Keratinocyte (primary cell): ENCODE measurements at regions not wholly inside any gene's neighbourhood (a gene's known extent, or its start where the extent isn't known, plus 50 kb on each side); places are given as distances from the start of the nearest gene placed in this dataset.

Source experiments
- DNase-seq: peaks from one replicate; pipeline ENCODE4 v3.0.0-alpha.2; 2011; ENCODE audit warnings: low read depth, missing footprints, low spot score
- FAIRE-seq: peaks from 2 replicates; lab custom pipeline; 2011; peaks lifted over from hg19 to GRCh38; lab: Jason Lieb, UNC
- H2AFZ ChIP-seq: 2 replicates; pipeline ENCODE4 v1.6.0; 2012; ENCODE audit warnings: low read length, control low read depth, inconsistent platforms; ENCODE audit not compliant: control insufficient read depth
- H3K27ac ChIP-seq: 2 replicates; pipeline ENCODE4 v1.5.1; 2011; ENCODE audit warnings: low read length; ENCODE audit not compliant: control insufficient read depth, insufficient read depth
- H3K27me3 ChIP-seq: 3 replicates; pipeline ENCODE4 v1.6.0; 2011; ENCODE audit warnings: low read length; ENCODE audit not compliant: control insufficient read depth, insufficient read depth; ENCODE audit errors: extremely low read depth
- H3K36me3 ChIP-seq, 2 experiments: 2 replicates in 1 of 2; 3 replicates in 1 of 2; pipeline ENCODE4 v1.5.1; 2011; ENCODE audit warnings: low read length in 2 of 2, mild to moderate bottlenecking in 1 of 2; ENCODE audit not compliant: control insufficient read depth in 2 of 2, insufficient read depth in 2 of 2; ENCODE audit errors: extremely low read depth in 1 of 2
- H3K4me1 ChIP-seq: 3 replicates; pipeline ENCODE4 v1.5.1; 2011; ENCODE audit warnings: low read length; ENCODE audit not compliant: control insufficient read depth, insufficient read depth; ENCODE audit errors: extremely low read depth
- H3K4me2 ChIP-seq: 3 replicates; pipeline ENCODE4 v1.6.0; 2011; ENCODE audit warnings: low read depth, low read length; ENCODE audit not compliant: control insufficient read depth, insufficient read depth; ENCODE audit errors: extremely low read depth
- H3K4me3 ChIP-seq, 3 experiments: fragments of 200-600 bp in 1 of 3; sonication (generic) in 1 of 3; 2 replicates in 2 of 3; 3 replicates in 1 of 3; pipeline ENCODE4 v1.5.1; 2011 to 2016; ENCODE audit warnings: low read length in 3 of 3, mild to moderate bottlenecking in 3 of 3, control low read depth in 2 of 3, inconsistent platforms in 1 of 3, low read depth in 1 of 3, mixed read lengths in 1 of 3, mixed run types in 1 of 3, moderate library complexity in 1 of 3; ENCODE audit not compliant: control insufficient read depth in 2 of 3, insufficient read depth in 2 of 3; ENCODE audit errors: extremely low read depth in 1 of 3
- H3K79me2 ChIP-seq: 2 replicates; pipeline ENCODE4 v1.6.0; 2012; ENCODE audit warnings: low read length; ENCODE audit not compliant: control insufficient read depth, insufficient read depth
- H3K9ac ChIP-seq: 3 replicates; pipeline ENCODE4 v1.6.0; 2011; ENCODE audit warnings: low read length; ENCODE audit not compliant: control insufficient read depth, insufficient read depth; ENCODE audit errors: extremely low read depth
- H3K9me1 ChIP-seq: 3 replicates; pipeline ENCODE4 v1.6.0; 2011; ENCODE audit warnings: low read length; ENCODE audit not compliant: control insufficient read depth, insufficient read depth; ENCODE audit errors: extremely low read depth
- H3K9me3 ChIP-seq: 2 replicates; pipeline ENCODE4 v1.5.1; 2012; ENCODE audit warnings: low read depth, low read length; ENCODE audit not compliant: control insufficient read depth
- H4K20me1 ChIP-seq: 3 replicates; pipeline ENCODE4 v1.6.0; 2011; ENCODE audit warnings: low read length; ENCODE audit not compliant: control insufficient read depth, insufficient read depth; ENCODE audit errors: extremely low read depth
- CTCF ChIP-seq, 3 experiments: IDR thresholded peaks in 1 of 3; conservative IDR thresholded peaks in 1 of 3; optimal IDR thresholded peaks in 1 of 3; 2 replicates in 2 of 3; 3 replicates in 1 of 3; pipeline versions ENCODE3 to v1.5.1; 2011; ENCODE audit warnings: low read length in 3 of 3, mild to moderate bottlenecking in 3 of 3, moderate library complexity in 2 of 3, control low read depth in 1 of 3, inconsistent platforms in 1 of 3; ENCODE audit not compliant: insufficient read depth in 2 of 3; ENCODE audit errors: extremely low read depth in 1 of 3
- EZH2 ChIP-seq: IDR thresholded peaks from one replicate; pipeline ENCODE4 v1.6.1; 2012; ENCODE audit warnings: inconsistent platforms, mild to moderate bottlenecking, low read length, moderate library complexity
- dilution Hi-C: fragments of 300-500 bp; cut with MboI; formaldehyde crosslinking; loops from one replicate; pipeline ENCODE4 v1.7.0; 2020; ENCODE audit warnings: low sequenced_read_pairs; ENCODE audit not compliant: extremely low pct_ligation_motif_present

- H3K27me3 ChIP-seq = peaks cover 6% of the 10 kb centered on the region
- TF ChIP-seq EZH2 = no peak
- TF ChIP-seq CTCF (optimal IDR thresholded peaks at IDR 0.05 in 1 of 3, IDR thresholded peaks at IDR 0.05 in 1 of 3, conservative IDR thresholded peaks at IDR 0.05 in 1 of 3; ENCODE audit: extremely low read depth in 1 of 3, insufficient read depth in 2 of 3, low read length in 3 of 3) = no peak
Observed at GRCh38 chr1:36603461-36603860, 120.7 kb upstream of the CSF3R start.

GRCh38 chr1:36602184-36602583 lies 119.5 kb upstream of the CSF3R start:
- Histone ChIP-seq H3K36me3 (no peaks in the 10 kb centered on the region), H3K4me3 (no peak overlapping the region), H3K9me3 (no peaks in the 10 kb centered on the region), H3K79me2 (no peaks in the 10 kb centered on the region), H2AFZ (no peak overlapping the region), H3K9ac (no peak overlapping the region), H3K27ac (no peak overlapping the region), H3K27me3 (peaks cover 6% of the 10 kb centered on the region), H3K9me1 (no peaks in the 10 kb centered on the region), H3K4me2 (no peak overlapping the region), H4K20me1 (no peaks in the 10 kb centered on the region), H3K4me1 (no peaks in the 10 kb centered on the region)
- DNase-seq (no peak), FAIRE-seq (no peak)
- TF ChIP-seq CTCF (optimal IDR thresholded peaks at IDR 0.05 in 1 of 3, IDR thresholded peaks at IDR 0.05 in 1 of 3, conservative IDR thresholded peaks at IDR 0.05 in 1 of 3; ENCODE audit: extremely low read depth in 1 of 3, insufficient read depth in 2 of 3, low read length in 3 of 3) (no peak), EZH2 (no peak)
- dilution Hi-C loops = no loop called here

More at GRCh38 chr1:36603461-36603860, 120.7 kb upstream of the CSF3R start:
- no peak overlapping the region for H3K4me3 ChIP-seq
- FAIRE-seq (no peak), DNase-seq (no peak)
- no peak overlapping the region for H3K27ac ChIP-seq
- dilution Hi-C loops = no loop called here
- no peaks in the 10 kb centered on the region for H3K9me1 ChIP-seq
- no peaks in the 10 kb centered on the region for H4K20me1 ChIP-seq
- no peaks in the 10 kb centered on the region for H3K79me2 ChIP-seq
- no peak overlapping the region for H3K4me2 ChIP-seq
- no peak overlapping the region for H2AFZ ChIP-seq
- no peaks in the 10 kb centered on the region for H3K9me3 ChIP-seq
- H3K36me3 ChIP-seq = no peaks in the 10 kb centered on the region
- no peaks in the 10 kb centered on the region for H3K4me1 ChIP-seq
- H3K9ac ChIP-seq = no peak overlapping the region
